GM13977 (cell line): ENCODE measurements at regions not wholly inside any gene's neighbourhood (a gene's known extent, or its start where the extent isn't known, plus 50 kb on each side); places are given as distances from the start of the nearest gene placed in this dataset.

Experiments
- DNase-seq: peaks from one replicate; pipeline ENCODE4 v3.0.0; 2012; ENCODE audit warnings: low spot score
- in situ Hi-C: fragments of 300-500 bp; cut with MboI; formaldehyde crosslinking; loops from one replicate; pipeline ENCODE4 v1.12.0; 2022; ENCODE audit warnings: low sequenced_read_pairs, low pct_unique_long_range_greater_than_20kb, mixed read lengths, inconsistent platforms; ENCODE audit not compliant: unreplicated experiment
- TF ChIP-seq, protein P1 (sequence below): IDR thresholded peaks from 2 replicates; pipeline ENCODE4 v1.5.1; 2012; ENCODE audit warnings: mild to moderate bottlenecking, control low read depth; ENCODE audit not compliant: insufficient read depth; ENCODE audit errors: extremely low read depth, missing control alignments

DNA sequence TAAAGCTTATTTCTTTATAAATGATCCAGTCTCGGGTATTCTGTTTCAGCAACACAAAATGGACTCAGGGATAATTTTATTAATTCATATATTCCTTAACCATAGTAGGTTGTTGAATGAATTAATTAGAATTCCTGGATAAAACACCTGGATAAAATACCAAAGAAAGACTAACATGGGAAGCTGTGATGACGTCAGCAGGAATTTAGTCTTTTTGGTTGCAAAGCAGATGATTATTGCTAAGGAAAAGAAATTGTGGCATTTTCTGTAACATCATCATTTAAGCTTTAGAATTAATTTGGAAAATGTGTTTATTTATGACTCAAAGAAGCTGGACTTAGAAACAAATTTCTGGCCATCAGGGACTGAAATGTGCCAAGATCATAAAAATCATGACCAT is 228.3 kb upstream of the ZBTB20 start:
- in situ Hi-C loops: no loop called here
- DNase-seq: no peak
- TF ChIP-seq, protein P1, sequence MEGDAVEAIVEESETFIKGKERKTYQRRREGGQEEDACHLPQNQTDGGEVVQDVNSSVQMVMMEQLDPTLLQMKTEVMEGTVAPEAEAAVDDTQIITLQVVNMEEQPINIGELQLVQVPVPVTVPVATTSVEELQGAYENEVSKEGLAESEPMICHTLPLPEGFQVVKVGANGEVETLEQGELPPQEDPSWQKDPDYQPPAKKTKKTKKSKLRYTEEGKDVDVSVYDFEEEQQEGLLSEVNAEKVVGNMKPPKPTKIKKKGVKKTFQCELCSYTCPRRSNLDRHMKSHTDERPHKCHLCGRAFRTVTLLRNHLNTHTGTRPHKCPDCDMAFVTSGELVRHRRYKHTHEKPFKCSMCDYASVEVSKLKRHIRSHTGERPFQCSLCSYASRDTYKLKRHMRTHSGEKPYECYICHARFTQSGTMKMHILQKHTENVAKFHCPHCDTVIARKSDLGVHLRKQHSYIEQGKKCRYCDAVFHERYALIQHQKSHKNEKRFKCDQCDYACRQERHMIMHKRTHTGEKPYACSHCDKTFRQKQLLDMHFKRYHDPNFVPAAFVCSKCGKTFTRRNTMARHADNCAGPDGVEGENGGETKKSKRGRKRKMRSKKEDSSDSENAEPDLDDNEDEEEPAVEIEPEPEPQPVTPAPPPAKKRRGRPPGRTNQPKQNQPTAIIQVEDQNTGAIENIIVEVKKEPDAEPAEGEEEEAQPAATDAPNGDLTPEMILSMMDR: no peak

DNA sequence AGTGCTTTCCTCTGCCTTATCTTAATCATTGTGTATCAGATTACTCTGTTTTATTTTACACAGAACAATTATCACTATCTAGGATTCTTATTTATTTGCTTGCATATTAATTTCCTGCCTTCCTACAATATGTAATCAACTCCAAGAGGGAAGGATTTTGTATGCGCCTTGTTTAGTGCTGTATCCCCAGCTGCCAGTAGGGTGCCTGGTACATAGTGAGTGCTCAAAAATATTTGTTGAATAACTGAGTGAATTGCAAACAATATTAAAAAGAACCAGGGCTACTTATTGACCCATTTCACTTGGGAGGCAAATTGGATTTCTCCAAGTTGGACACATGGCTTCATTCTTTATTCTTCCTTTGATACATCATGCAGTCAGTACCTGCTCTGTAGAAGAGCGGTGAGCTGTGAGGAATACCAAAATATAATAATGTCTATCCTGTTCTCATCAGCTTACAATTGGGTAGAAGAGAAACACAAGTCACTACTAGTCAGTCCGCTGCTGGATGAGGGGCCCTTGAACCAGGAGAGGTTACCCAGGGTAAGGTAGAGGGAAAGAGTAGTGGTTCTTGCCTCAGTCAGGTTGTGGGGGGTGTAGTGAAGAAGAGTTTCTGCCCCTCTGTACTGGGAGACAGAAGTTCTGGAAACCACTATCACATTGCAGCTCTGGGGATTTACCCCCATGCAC is 233.9 kb upstream of the ZBTB20 start:
- in situ Hi-C loops: no loop called here
- TF ChIP-seq, protein P1: no peak
- DNase-seq: no peak

DNA sequence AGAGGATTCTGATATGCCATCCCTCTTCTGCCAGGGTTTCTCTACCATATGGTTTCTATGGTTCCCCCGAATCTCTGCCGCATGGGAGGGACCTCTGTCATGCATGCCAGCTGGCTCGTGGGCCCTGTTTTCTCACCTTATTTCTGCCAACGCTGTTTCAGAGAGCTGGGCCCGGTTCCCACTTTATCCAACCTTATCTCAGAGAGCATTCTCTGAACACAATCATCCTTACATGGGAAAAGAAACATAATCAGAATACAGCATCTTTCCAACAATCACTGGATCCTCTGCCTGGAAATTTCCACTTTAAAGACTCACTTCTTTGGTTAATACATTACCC is 234.5 kb upstream of the ZBTB20 start:
- in situ Hi-C loops: no loop called here
- TF ChIP-seq, protein P1: no peak
- DNase-seq: no peak

DNA sequence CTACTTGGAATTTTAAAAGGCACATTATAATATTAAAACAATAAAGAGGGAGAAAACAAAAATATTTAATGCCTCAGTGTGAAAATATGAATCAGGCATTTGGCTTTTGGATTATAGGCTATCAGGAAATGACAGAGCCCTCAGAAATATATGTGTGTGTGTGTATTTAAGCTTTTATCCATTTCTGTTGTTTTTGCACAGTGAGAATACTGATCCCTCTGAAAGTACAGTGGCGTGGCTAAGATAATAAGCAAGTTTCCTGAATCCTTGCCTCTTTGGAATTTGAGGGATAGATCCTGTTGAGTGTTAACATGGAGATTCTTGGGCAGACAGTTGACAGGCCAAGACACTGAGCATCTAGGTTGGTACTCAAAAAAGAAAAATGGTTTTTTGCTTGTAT is 234.8 kb upstream of the ZBTB20 start:
- TF ChIP-seq, protein P1: no peak
- in situ Hi-C loops: no loop called here
- no peak for DNase-seq

DNA sequence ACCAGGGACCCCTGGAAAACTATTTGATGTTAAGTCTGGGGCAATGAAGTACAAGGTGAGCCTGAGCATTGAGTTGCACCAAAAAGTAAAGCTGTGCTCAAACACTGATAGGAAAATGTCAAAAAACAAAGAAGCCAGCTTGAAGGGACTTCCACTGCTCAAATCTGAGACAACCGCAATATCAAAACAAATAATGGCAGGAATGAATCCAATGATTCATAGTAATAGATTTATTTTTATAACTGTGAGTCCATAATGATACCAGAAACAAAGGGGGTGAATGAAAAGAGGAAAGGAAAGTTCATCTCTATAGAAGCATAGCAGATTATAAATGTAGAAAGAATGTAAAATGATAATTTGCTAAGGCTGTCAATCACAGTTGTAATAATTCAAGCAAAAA is 237.3 kb upstream of the ZBTB20 start:
- DNase-seq: no peak
- TF ChIP-seq, protein P1: no peak
- in situ Hi-C loops: no loop called here

DNA sequence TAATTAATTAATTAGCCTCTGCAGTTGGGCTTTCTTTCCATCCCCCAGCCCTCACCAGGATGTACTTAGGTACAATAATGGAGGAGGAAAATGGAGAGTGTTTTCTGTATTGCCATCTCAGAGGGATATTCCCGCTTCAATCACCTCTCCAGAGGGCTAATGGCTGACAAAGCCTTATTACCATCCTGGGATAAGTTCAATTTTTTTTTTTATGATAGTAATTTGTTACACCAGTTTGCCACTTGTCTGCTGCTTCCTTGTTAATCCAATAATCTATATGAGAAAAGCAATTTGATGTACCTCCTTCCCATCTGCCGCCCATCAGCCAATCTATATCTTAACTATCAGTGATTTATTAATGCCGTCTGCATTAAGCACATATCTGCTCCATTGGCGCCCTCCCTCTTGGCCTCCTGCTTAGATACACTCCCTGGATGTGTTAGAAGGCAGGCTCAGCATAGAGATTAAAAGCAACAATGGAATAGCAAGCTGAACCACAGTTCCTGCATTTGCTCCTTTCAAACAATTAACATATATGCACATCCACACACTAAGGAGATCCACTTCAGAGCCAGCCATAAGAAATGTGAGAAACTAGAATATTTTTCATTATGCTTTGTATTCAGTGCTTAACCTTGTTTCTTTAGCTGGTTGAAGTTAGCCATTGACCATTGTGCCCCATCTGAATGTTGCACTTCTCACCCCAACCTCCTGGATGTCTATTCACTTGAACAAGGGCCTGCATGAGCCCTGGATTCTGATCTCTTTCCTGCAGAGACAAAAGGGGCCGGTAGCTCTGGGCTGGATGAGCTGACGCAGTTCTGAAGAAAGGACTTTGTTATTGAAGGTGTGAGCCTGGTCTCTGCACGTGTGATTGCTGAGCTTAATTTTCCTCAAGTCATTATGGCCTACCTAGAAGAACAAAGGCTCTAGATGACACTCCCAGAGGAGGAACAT is 237.3 kb upstream of the GAP43 start:
- in situ Hi-C loops: no loop called here
- no peak for DNase-seq
- TF ChIP-seq, protein P1: no peak
